HG02852 (cell line): ENCODE measurements at regions not wholly inside any gene's neighbourhood (a gene's known extent, or its start where the extent isn't known, plus 50 kb on each side); places are given as distances from the start of the nearest gene placed in this dataset.
"Not testable (repeated sequence)": the region's sequence is repeated elsewhere in the genome, so short reads cannot be mapped to it uniquely, and the experiment has no call there.

Experiments used
- ATAC-seq: cut with Tn5 transposase; IDR thresholded peaks from one replicate; pipeline ENCODE4 v1.9.1; 2021; ENCODE audit warnings: mild to moderate bottlenecking, moderate library complexity; ENCODE audit not compliant: unreplicated experiment

- ATAC-seq = no peak
These were observed 111.3 kb upstream of the ADRA1B start for GRCh38 chr5:159805021-159805420.

- not testable (repeated sequence) for ATAC-seq
These were observed 109.1 kb upstream of the ADRA1B start for GRCh38 chr5:159807135-159807534.

- no peak for ATAC-seq
These were observed 108.7 kb upstream of the ADRA1B start for GRCh38 chr5:159807586-159807985.

GRCh38 chr5:159811712-159812111 is 104.6 kb upstream of the ADRA1B start:
- ATAC-seq = no peak

- not testable (repeated sequence) for ATAC-seq
These were observed 103.5 kb upstream of the ADRA1B start for GRCh38 chr5:159812759-159813158.

GRCh38 chr5:159814222-159814621 is 102.1 kb upstream of the ADRA1B start:
- ATAC-seq = no peak

GRCh38 chr5:159814805-159815585 is 101.3 kb upstream of the ADRA1B start:
- ATAC-seq = no peak

GRCh38 chr5:159817262-159818029 is 98.8 kb upstream of the ADRA1B start:
- no peak for ATAC-seq

- no peak for ATAC-seq
These were observed 96.5 kb upstream of the ADRA1B start for GRCh38 chr5:159819591-159820411.

GRCh38 chr5:159820692-159821091 is 95.6 kb upstream of the ADRA1B start:
- ATAC-seq = no peak

- no peak for ATAC-seq
These were observed 94.8 kb upstream of the ADRA1B start for GRCh38 chr5:159821461-159821940.

- no peak for ATAC-seq
These were observed 91.8 kb upstream of the ADRA1B start for GRCh38 chr5:159824188-159825161.

GRCh38 chr5:159825551-159826051 is 90.7 kb upstream of the ADRA1B start:
- no peak for ATAC-seq

- peak; percentile 91 for ATAC-seq
These were observed 89.7 kb upstream of the ADRA1B start for GRCh38 chr5:159826351-159827214.

GRCh38 chr5:159827861-159828260 is 88.4 kb upstream of the ADRA1B start:
- no peak for ATAC-seq

GRCh38 chr5:159832073-159832472 is 84.2 kb upstream of the ADRA1B start:
- no peak for ATAC-seq

GRCh38 chr5:159833088-159833487 is 83.2 kb upstream of the ADRA1B start:
- ATAC-seq = no peak

GRCh38 chr5:159833846-159834245 is 82.4 kb upstream of the ADRA1B start:
- no peak for ATAC-seq

- no peak for ATAC-seq
These were observed 80.7 kb upstream of the ADRA1B start for GRCh38 chr5:159835548-159835947.
